ENCODE measurements at regions not wholly inside any gene's neighbourhood (a gene's known extent, or its start where the extent isn't known, plus 50 kb on each side); places are given as distances from the start of the nearest gene placed in this dataset.

GRCh38 chr11:91926965-91927364 is 297.7 kb upstream of the FAT3 start:
- no peak for TF ChIP-seq NFIC (IDR thresholded peaks at IDR 0.05)
- TF ChIP-seq EP300 (IDR thresholded peaks at IDR 0.05; ENCODE audit: borderline replicate concordance): no peak
- TF ChIP-seq FOXM1 (IDR thresholded peaks at IDR 0.05; ENCODE audit: borderline replicate concordance, low read depth): no peak
- TF ChIP-seq CREB1 (IDR thresholded peaks at IDR 0.05; ENCODE audit: low read depth): no peak
- TF ChIP-seq REST (IDR thresholded peaks at IDR 0.05; ENCODE audit: low read depth): no peak
- TF ChIP-seq TCF12 (IDR thresholded peaks at IDR 0.05; ENCODE audit: low read depth): no peak
- no peak for TF ChIP-seq YY1 (IDR thresholded peaks at IDR 0.05; ENCODE audit: low read depth)

GRCh38 chr11:91922846-91923245 is 301.8 kb upstream of the FAT3 start:
- TF ChIP-seq USF1 (IDR thresholded peaks at IDR 0.05): no peak
- no peak for TF ChIP-seq NFIC (IDR thresholded peaks at IDR 0.05)

GRCh38 chr11:91921974-91922373 is 302.6 kb upstream of the FAT3 start:
- TF ChIP-seq TEAD4 (IDR thresholded peaks at IDR 0.05): no peak
- no peak for TF ChIP-seq NFIC (IDR thresholded peaks at IDR 0.05)
- TF ChIP-seq TAF1 (IDR thresholded peaks at IDR 0.05; ENCODE audit: low read depth): no peak
- TF ChIP-seq TCF12 (IDR thresholded peaks at IDR 0.05; ENCODE audit: low read depth): no peak
- no peak for TF ChIP-seq RAD21 (IDR thresholded peaks at IDR 0.05; ENCODE audit: low read depth)
- no peak for TF ChIP-seq CREB1 (IDR thresholded peaks at IDR 0.05; ENCODE audit: low read depth)
- TF ChIP-seq USF1 (IDR thresholded peaks at IDR 0.05): no peak
- TF ChIP-seq REST (IDR thresholded peaks at IDR 0.05; ENCODE audit: low read depth): no peak
- no peak for TF ChIP-seq ZBTB7A (IDR thresholded peaks at IDR 0.05; ENCODE audit: low read depth)
- TF ChIP-seq YY1 (IDR thresholded peaks at IDR 0.05; ENCODE audit: low read depth): no peak
- no peak for TF ChIP-seq EGR1 (IDR thresholded peaks at IDR 0.05)
- TF ChIP-seq CEBPB (IDR thresholded peaks at IDR 0.05): no peak
- no peak for TF ChIP-seq EP300 (IDR thresholded peaks at IDR 0.05; ENCODE audit: borderline replicate concordance)
- no peak for TF ChIP-seq FOXM1 (IDR thresholded peaks at IDR 0.05; ENCODE audit: borderline replicate concordance, low read depth)
- no peak for TF ChIP-seq MAX (IDR thresholded peaks at IDR 0.05)

GRCh38 chr11:91913407-91913806 is 311.2 kb upstream of the FAT3 start:
- TF ChIP-seq REST (IDR thresholded peaks at IDR 0.05; ENCODE audit: low read depth): no peak
- no peak for TF ChIP-seq CREB1 (IDR thresholded peaks at IDR 0.05; ENCODE audit: low read depth)
- TF ChIP-seq CEBPB (IDR thresholded peaks at IDR 0.05): no peak
- no peak for TF ChIP-seq USF1 (IDR thresholded peaks at IDR 0.05)
- no peak for TF ChIP-seq EGR1 (IDR thresholded peaks at IDR 0.05)
- TF ChIP-seq MAX (IDR thresholded peaks at IDR 0.05): no peak
- TF ChIP-seq NFIC (IDR thresholded peaks at IDR 0.05): no peak
- no peak for TF ChIP-seq TAF1 (IDR thresholded peaks at IDR 0.05; ENCODE audit: low read depth)
- TF ChIP-seq ZBTB7A (IDR thresholded peaks at IDR 0.05; ENCODE audit: low read depth): no peak
- TF ChIP-seq TEAD4 (IDR thresholded peaks at IDR 0.05): no peak
- TF ChIP-seq FOXM1 (IDR thresholded peaks at IDR 0.05; ENCODE audit: borderline replicate concordance, low read depth): no peak
- no peak for TF ChIP-seq YY1 (IDR thresholded peaks at IDR 0.05; ENCODE audit: low read depth)
- TF ChIP-seq TCF12 (IDR thresholded peaks at IDR 0.05; ENCODE audit: low read depth): no peak
- no peak for TF ChIP-seq EP300 (IDR thresholded peaks at IDR 0.05; ENCODE audit: borderline replicate concordance)
- TF ChIP-seq RAD21 (IDR thresholded peaks at IDR 0.05; ENCODE audit: low read depth): no peak

Measured in Ishikawa (cell line).